HFFc6 (cell line): ENCODE measurements at regions not wholly inside any gene's neighbourhood (a gene's known extent, or its start where the extent isn't known, plus 50 kb on each side); places are given as distances from the start of the nearest gene placed in this dataset.
"Not testable (repeated sequence)": the region's sequence is repeated elsewhere in the genome, so short reads cannot be mapped to it uniquely, and the experiment has no call there.

Experiments used
- DNase-seq: peaks from one replicate; pipeline ENCODE4 v3.0.0-alpha.2; 2018
- H3K27ac Mint-ChIP-seq: 2 replicates; pipeline ENCODE4 v1.8.0; 2020; ENCODE audit warnings: mild to moderate bottlenecking, mixed read lengths
- H3K27me3 Mint-ChIP-seq: 2 replicates; pipeline ENCODE4 v1.8.0; 2021; ENCODE audit warnings: mild to moderate bottlenecking, moderate library complexity, mixed read lengths; ENCODE audit not compliant: insufficient read depth
- H3K36me3 Mint-ChIP-seq: 2 replicates; pipeline ENCODE4 v1.8.0; 2021; ENCODE audit warnings: low read depth, mixed read lengths
- H3K4me1 Mint-ChIP-seq: 2 replicates; pipeline ENCODE4 v1.8.0; 2020; ENCODE audit warnings: low read depth, mixed read lengths
- H3K4me3 Mint-ChIP-seq: 2 replicates; pipeline ENCODE4 v1.8.0; 2020; ENCODE audit warnings: mild to moderate bottlenecking, moderate library complexity, mixed read lengths
- H3K9me3 Mint-ChIP-seq: 2 replicates; pipeline ENCODE4 v1.8.0; 2020; ENCODE audit warnings: mild to moderate bottlenecking, mixed read lengths
- TF ChIP-seq, protein P1 (sequence below): fragments of 200-600 bp; sonication (generic); IDR thresholded peaks from 2 replicates; pipeline ENCODE4 v1.5.0; 2021; ENCODE audit warnings: antibody characterized with exemption, mild to moderate bottlenecking

- Mint-ChIP-seq H3K36me3 (no peaks in the 10 kb centered on the region), H3K27ac (no peak overlapping the region), H3K27me3 (peaks cover 3% of the 10 kb centered on the region), H3K4me1 (no peaks in the 10 kb centered on the region), H3K4me3 (no peak overlapping the region), H3K9me3 (peaks cover 22% of the 10 kb centered on the region)
- TF ChIP-seq, protein P1, sequence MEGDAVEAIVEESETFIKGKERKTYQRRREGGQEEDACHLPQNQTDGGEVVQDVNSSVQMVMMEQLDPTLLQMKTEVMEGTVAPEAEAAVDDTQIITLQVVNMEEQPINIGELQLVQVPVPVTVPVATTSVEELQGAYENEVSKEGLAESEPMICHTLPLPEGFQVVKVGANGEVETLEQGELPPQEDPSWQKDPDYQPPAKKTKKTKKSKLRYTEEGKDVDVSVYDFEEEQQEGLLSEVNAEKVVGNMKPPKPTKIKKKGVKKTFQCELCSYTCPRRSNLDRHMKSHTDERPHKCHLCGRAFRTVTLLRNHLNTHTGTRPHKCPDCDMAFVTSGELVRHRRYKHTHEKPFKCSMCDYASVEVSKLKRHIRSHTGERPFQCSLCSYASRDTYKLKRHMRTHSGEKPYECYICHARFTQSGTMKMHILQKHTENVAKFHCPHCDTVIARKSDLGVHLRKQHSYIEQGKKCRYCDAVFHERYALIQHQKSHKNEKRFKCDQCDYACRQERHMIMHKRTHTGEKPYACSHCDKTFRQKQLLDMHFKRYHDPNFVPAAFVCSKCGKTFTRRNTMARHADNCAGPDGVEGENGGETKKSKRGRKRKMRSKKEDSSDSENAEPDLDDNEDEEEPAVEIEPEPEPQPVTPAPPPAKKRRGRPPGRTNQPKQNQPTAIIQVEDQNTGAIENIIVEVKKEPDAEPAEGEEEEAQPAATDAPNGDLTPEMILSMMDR, result no peak
- DNase-seq, result no peak
Measured at GRCh38 chr14:36420149-36420687, 99.8 kb upstream of the MBIP start.

DNA sequence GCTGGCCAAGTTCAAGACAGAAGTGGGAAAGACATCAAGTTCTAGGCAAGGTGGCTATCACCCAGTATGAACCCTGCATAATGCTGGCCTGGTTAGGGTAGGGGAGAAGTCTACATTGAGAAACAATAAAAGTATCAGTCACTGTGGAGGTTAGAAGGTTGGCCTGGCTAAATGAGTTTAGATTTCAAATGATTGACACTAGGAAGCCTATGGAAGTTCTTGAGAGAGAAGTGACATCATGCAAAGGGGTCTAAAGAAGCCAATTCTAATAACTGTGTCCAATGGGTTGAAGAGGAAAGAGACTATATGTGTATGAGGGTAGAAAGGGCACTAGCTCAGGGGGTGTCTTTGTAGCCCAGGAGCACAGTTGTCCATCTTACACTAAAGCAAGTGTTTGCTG lies 98.5 kb upstream of the MBIP start:
- H3K9me3 Mint-ChIP-seq, result peaks cover 22% of the 10 kb centered on the region
- no peaks in the 10 kb centered on the region for H3K4me1 Mint-ChIP-seq
- H3K4me3 Mint-ChIP-seq, result no peak overlapping the region
- peaks cover 3% of the 10 kb centered on the region for H3K27me3 Mint-ChIP-seq
- H3K36me3 Mint-ChIP-seq, result no peaks in the 10 kb centered on the region
- H3K27ac Mint-ChIP-seq, result no peak overlapping the region
- DNase-seq, result no peak
- TF ChIP-seq, protein P1, result no peak

- not testable (repeated sequence) for H3K36me3 Mint-ChIP-seq, DNase-seq, H3K4me3 Mint-ChIP-seq, H3K27ac Mint-ChIP-seq, H3K4me1 Mint-ChIP-seq, H3K27me3 Mint-ChIP-seq
- H3K9me3 Mint-ChIP-seq, result peaks cover 36% of the 10 kb centered on the region
Measured at GRCh38 chr14:36411951-36412350, 91.5 kb upstream of the MBIP start.

DNA sequence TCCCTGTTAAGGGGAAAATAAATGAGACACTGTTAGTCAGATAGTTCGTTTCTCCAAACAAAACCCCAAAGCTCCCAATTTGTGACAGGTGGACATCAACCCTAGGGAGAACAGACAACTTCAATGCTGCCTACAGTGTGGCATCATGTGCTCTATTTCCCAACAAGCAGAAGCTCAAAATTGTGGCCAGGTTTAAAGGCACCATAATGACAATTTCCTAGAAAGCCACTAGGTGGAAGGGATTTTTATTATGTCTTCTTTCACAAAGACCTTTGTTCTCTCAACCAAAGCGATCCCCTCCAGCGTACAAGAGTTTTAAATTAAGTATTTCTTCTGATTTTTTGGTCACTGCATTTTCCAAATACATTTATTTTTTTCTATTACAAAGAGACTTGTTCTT lies 88.0 kb upstream of the MBIP start:
- H3K9me3 Mint-ChIP-seq, result peaks cover 30% of the 10 kb centered on the region
- H3K27me3 Mint-ChIP-seq, result no peaks in the 10 kb centered on the region; the same call in none of the 2 replicates
- no peak for DNase-seq
- TF ChIP-seq, protein P1, result no peak
- H3K4me1 Mint-ChIP-seq, result no peaks in the 10 kb centered on the region
- no peak overlapping the region for H3K4me3 Mint-ChIP-seq
- H3K36me3 Mint-ChIP-seq, result no peaks in the 10 kb centered on the region
- no peak overlapping the region for H3K27ac Mint-ChIP-seq

DNA sequence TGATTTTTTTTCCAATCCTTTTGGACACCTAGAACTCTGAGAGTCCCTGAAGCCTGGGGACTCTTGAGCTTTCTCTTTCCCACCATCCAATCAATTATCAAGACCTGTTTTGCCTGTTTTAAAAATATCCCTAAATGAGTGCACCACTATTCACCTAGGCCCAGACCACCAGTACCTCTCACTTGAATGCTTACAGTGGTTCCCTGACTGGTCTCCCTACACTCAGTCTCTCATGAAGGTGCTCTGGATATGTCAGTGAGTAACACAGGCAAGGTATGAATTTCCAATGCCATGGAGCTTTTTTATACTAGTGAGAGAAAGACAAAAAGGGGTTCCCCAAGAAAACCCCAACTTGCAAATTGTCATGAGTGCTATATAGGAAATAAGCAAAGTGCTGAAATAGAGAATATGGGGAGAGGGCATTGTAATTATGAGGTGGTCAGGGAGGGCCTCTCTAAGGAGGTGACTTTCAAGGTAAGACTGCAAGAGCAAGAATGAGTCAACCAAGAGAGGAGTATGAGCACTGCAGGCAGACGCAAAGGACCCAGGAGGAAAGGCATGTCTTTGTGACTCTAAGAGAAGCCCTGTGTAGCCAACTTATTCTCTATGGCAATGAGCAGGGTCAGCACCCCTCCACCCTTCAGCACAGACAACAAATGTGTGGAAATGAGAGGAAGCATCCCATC lies 85.3 kb upstream of the MBIP start:
- Mint-ChIP-seq H3K27me3 (no peaks in the 10 kb centered on the region; the same call in none of the 2 replicates), H3K36me3 (no peaks in the 10 kb centered on the region), H3K4me3 (no peak overlapping the region), H3K9me3 (peaks cover 16% of the 10 kb centered on the region), H3K4me1 (no peaks in the 10 kb centered on the region), H3K27ac (no peak overlapping the region)
- TF ChIP-seq, protein P1, result no peak
- no peak for DNase-seq

- Mint-ChIP-seq H3K4me1 (no peaks in the 10 kb centered on the region), H3K4me3 (no peak overlapping the region), H3K27ac (no peak overlapping the region), H3K9me3 (peaks cover 8% of the 10 kb centered on the region), H3K27me3 (no peaks in the 10 kb centered on the region; the same call in none of the 2 replicates), H3K36me3 (no peaks in the 10 kb centered on the region)
- TF ChIP-seq, protein P1, result no peak
- DNase-seq, result no peak
Measured at GRCh38 chr14:36402867-36403266, 82.4 kb upstream of the MBIP start.
